Suprapubic skin (tissue), 4 donors: ENCODE measurements at regions not wholly inside any gene's neighbourhood (a gene's known extent, or its start where the extent isn't known, plus 50 kb on each side); places are given as distances from the start of the nearest gene placed in this dataset.

Experiments used
- DNase-seq, 2 donors: peaks; one replicate each; pipeline ENCODE4 v3.0.0-alpha.2; 2019; ENCODE audit warnings: low spot score in 2 of 2
- H3K27ac ChIP-seq: fragments of 200-600 bp; sonication (generic); one replicate; pipeline ENCODE4 v1.5.1; 2019
- H3K27me3 ChIP-seq: fragments of 200-600 bp; sonication (generic); one replicate; pipeline ENCODE4 v1.5.1; 2019
- H3K36me3 ChIP-seq: fragments of 200-600 bp; sonication (generic); one replicate; pipeline ENCODE4 v1.5.1; 2019
- H3K4me1 ChIP-seq: fragments of 200-600 bp; sonication (generic); one replicate; pipeline ENCODE4 v1.5.1; 2019
- H3K4me3 ChIP-seq: fragments of 200-600 bp; sonication (generic); one replicate; pipeline ENCODE4 v1.5.1; 2019; ENCODE audit warnings: mild to moderate bottlenecking
- H3K9me3 ChIP-seq: fragments of 200-600 bp; sonication (generic); one replicate; pipeline ENCODE4 v1.5.1; 2019
- CTCF ChIP-seq, 2 donors: fragments of 200-600 bp in 1 of 2; fragments of 450-650 bp in 1 of 2; sonication (generic) in 1 of 2; IDR thresholded peaks; one replicate each; pipeline ENCODE4 v1.5.1; 2016 to 2019; ENCODE audit warnings: antibody characterized with exemption in 2 of 2, mild to moderate bottlenecking in 1 of 2, moderate library complexity in 1 of 2
- EP300 ChIP-seq: sonication (generic); formaldehyde crosslinking; IDR thresholded peaks from one replicate; pipeline ENCODE4 v1.6.1; 2017; ENCODE audit warnings: antibody characterized with exemption
- POLR2A ChIP-seq, 2 donors: fragments of 450-650 bp; IDR thresholded peaks; one replicate each; pipeline ENCODE4 v1.6.1; 2017; ENCODE audit warnings: antibody characterized with exemption in 2 of 2, mild to moderate bottlenecking in 2 of 2, moderate library complexity in 2 of 2
- POLR2AphosphoS5 ChIP-seq, 3 donors: sonication (generic); formaldehyde crosslinking; IDR thresholded peaks; one replicate each; pipeline ENCODE4 v1.6.1; 2017; ENCODE audit warnings: antibody characterized with exemption in 3 of 3
- WGBS: methylation state at CpG from one replicate; pipeline ENCODE4 v1.1.5; 2018; 5-methylcytosine and 5-hydroxymethylcytosine counted together

- 86% methylated on average over 7 of the region's 7 CpGs for WGBS
- no peaks in the 10 kb centered on the region for H3K4me1 ChIP-seq
- no peak for TF ChIP-seq POLR2A (IDR thresholded peaks at IDR 0.05)
- no peak for TF ChIP-seq EP300
- no peak for TF ChIP-seq CTCF (IDR thresholded peaks at IDR 0.05)
- no peak for TF ChIP-seq POLR2AphosphoS5 (IDR thresholded peaks at IDR 0.05)
Measured at GRCh38 chr13:106107061-106107460, 428.4 kb downstream of the EFNB2 start.

GRCh38 chr13:106105153-106105552, 430.3 kb downstream of the EFNB2 start:
- TF ChIP-seq CTCF (IDR thresholded peaks at IDR 0.05) (no peak), POLR2AphosphoS5 (IDR thresholded peaks at IDR 0.05) (no peak), EP300 (no peak), POLR2A (IDR thresholded peaks at IDR 0.05) (no peak)
- H3K4me3 ChIP-seq, result no peak overlapping the region
- no peak overlapping the region for H3K27ac ChIP-seq
- no peaks in the 10 kb centered on the region for H3K9me3 ChIP-seq
- H3K27me3 ChIP-seq, result no peaks in the 10 kb centered on the region
- WGBS, result 79% methylated on average over 1 of the region's 1 CpG
- no peak for DNase-seq
- no peaks in the 10 kb centered on the region for H3K36me3 ChIP-seq
- H3K4me1 ChIP-seq, result no peaks in the 10 kb centered on the region

More at GRCh38 chr13:106107061-106107460, 428.4 kb downstream of the EFNB2 start:
- DNase-seq, result no peak
- H3K27me3 ChIP-seq, result no peaks in the 10 kb centered on the region
- no peaks in the 10 kb centered on the region for H3K36me3 ChIP-seq
- no peaks in the 10 kb centered on the region for H3K9me3 ChIP-seq
- H3K27ac ChIP-seq, result no peak overlapping the region
- H3K4me3 ChIP-seq, result no peak overlapping the region

GRCh38 chr13:106104281-106104901, 431.1 kb downstream of the EFNB2 start:
- H3K36me3 ChIP-seq, result no peaks in the 10 kb centered on the region
- DNase-seq, result no peak
- no peaks in the 10 kb centered on the region for H3K4me1 ChIP-seq
- no peak overlapping the region for H3K4me3 ChIP-seq
- no peak overlapping the region for H3K27ac ChIP-seq
- no peaks in the 10 kb centered on the region for H3K27me3 ChIP-seq
- no peaks in the 10 kb centered on the region for H3K9me3 ChIP-seq
- TF ChIP-seq EP300, result no peak
- TF ChIP-seq POLR2AphosphoS5 (IDR thresholded peaks at IDR 0.05), result no peak
- TF ChIP-seq CTCF (IDR thresholded peaks at IDR 0.05), result no peak
- TF ChIP-seq POLR2A (IDR thresholded peaks at IDR 0.05), result no peak
- WGBS, result 89% methylated on average over 3 of the region's 3 CpGs

GRCh38 chr13:106103779-106104178, 431.7 kb downstream of the EFNB2 start:
- Histone ChIP-seq H3K4me1 (no peaks in the 10 kb centered on the region), H3K4me3 (no peak overlapping the region), H3K36me3 (no peaks in the 10 kb centered on the region), H3K9me3 (no peaks in the 10 kb centered on the region), H3K27ac (no peak overlapping the region), H3K27me3 (no peaks in the 10 kb centered on the region)
- 97% methylated on average over 10 of the region's 10 CpGs for WGBS
- TF ChIP-seq POLR2AphosphoS5 (IDR thresholded peaks at IDR 0.05) (no peak), CTCF (IDR thresholded peaks at IDR 0.05) (no peak), POLR2A (IDR thresholded peaks at IDR 0.05) (no peak), EP300 (no peak)
- no peak for DNase-seq

- Histone ChIP-seq H3K9me3 (no peaks in the 10 kb centered on the region), H3K27me3 (no peaks in the 10 kb centered on the region), H3K4me1 (no peaks in the 10 kb centered on the region), H3K4me3 (no peak overlapping the region), H3K36me3 (no peaks in the 10 kb centered on the region), H3K27ac (no peak overlapping the region)
- WGBS, result 95% methylated on average over 4 of the region's 4 CpGs
- no peak for DNase-seq
- TF ChIP-seq POLR2A (IDR thresholded peaks at IDR 0.05) (no peak), CTCF (IDR thresholded peaks at IDR 0.05) (no peak), EP300 (no peak), POLR2AphosphoS5 (IDR thresholded peaks at IDR 0.05) (no peak)
Measured at GRCh38 chr13:106102786-106103185, 432.7 kb downstream of the EFNB2 start.
